Gastroesophageal sphincter (tissue), 3 donors: ENCODE measurements at regions not wholly inside any gene's neighbourhood (a gene's known extent, or its start where the extent isn't known, plus 50 kb on each side); places are given as distances from the start of the nearest gene placed in this dataset.

Experiments used
- CTCF ChIP-seq, 4 experiments: fragments of 200-600 bp in 2 of 4; fragments of 450-650 bp in 2 of 4; sonication (generic) in 1 of 4; IDR thresholded peaks; one replicate each; pipeline ENCODE4 v1.5.1; 2017 to 2019; ENCODE audit warnings: antibody characterized with exemption in 4 of 4, mild to moderate bottlenecking in 2 of 4, moderate library complexity in 2 of 4
- POLR2A ChIP-seq, 2 donors: fragments of 450-650 bp; IDR thresholded peaks; one replicate each; pipeline ENCODE4 v1.6.1; 2017; ENCODE audit warnings: antibody characterized with exemption in 2 of 2, mild to moderate bottlenecking in 2 of 2, moderate library complexity in 1 of 2

- TF ChIP-seq CTCF (IDR thresholded peaks at IDR 0.05) (no peak), POLR2A (IDR thresholded peaks at IDR 0.05) (no peak)
Observed at GRCh38 chr12:27187697-27188096, 56.4 kb upstream of the STK38L start.
